ENCODE measurements at regions not wholly inside any gene's neighbourhood (a gene's known extent, or its start where the extent isn't known, plus 50 kb on each side); places are given as distances from the start of the nearest gene placed in this dataset.
"Not testable (repeated sequence)": the region's sequence is repeated elsewhere in the genome, so short reads cannot be mapped to it uniquely, and the experiment has no call there.

DNA sequence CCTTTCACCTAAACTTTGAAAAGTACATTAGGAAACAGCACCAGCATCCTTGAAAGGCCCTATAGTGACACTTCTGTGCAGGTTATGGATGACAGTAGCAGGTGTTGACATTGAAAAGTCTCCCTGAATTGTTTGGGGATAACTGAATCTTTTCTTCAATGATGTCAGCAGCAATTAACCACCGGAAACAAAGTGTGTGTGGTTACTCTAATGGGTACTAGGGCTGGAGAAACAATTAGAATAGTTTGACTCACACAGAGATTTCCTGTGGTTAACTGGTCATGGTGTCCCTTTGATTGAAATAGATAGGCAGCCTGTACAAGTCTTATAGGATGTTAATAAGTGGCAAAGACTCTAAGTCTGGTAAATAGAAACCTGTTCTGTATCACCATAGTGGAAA is 189.1 kb downstream of the TBX18 start:
- TF ChIP-seq CTCF (IDR thresholded peaks at IDR 0.05; ENCODE audit: unreplicated experiment): no peak
- no peaks in the 10 kb centered on the region for H3K27me3 Mint-ChIP-seq
- no peak overlapping the region for H3K4me3 Mint-ChIP-seq (ENCODE audit: low read depth)
- peaks cover 11% of the 10 kb centered on the region for H3K9me3 Mint-ChIP-seq (ENCODE audit: low read depth)
- no peak for DNase-seq (ENCODE audit: low spot score, unreplicated experiment)
- H3K27ac Mint-ChIP-seq: no peak overlapping the region
- no peaks in the 10 kb centered on the region for H3K36me3 Mint-ChIP-seq (ENCODE audit: insufficient read depth)
- no peaks in the 10 kb centered on the region for H3K4me1 Mint-ChIP-seq (ENCODE audit: low read depth)

DNA sequence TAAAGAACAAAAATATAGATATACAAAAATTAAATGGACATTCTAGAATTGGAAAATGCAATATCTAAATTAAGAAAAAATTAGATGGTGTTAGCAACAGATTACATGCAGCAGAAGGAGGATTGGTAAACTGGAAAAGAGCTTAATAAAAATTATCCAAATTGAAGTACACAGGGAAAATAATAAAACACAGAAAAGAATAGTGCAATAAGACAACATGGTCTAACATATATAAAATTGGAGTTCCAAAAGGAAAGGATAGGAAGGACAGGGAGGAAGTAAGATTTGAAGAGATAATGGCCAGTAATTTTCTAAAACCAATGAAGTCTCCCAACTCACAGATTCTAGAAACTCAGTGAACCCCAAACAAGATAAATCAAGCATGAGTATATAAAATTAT is 194.5 kb downstream of the TBX18 start:
- Mint-ChIP-seq H3K36me3 (ENCODE audit: insufficient read depth) (no peaks in the 10 kb centered on the region), H3K27me3 (no peaks in the 10 kb centered on the region), H3K27ac (no peak overlapping the region), H3K4me3 (ENCODE audit: low read depth) (no peak overlapping the region), H3K9me3 (ENCODE audit: low read depth) (peaks cover 8% of the 10 kb centered on the region), H3K4me1 (ENCODE audit: low read depth) (no peaks in the 10 kb centered on the region)
- no peak for DNase-seq (ENCODE audit: low spot score, unreplicated experiment)
- no peak for TF ChIP-seq CTCF (IDR thresholded peaks at IDR 0.05; ENCODE audit: unreplicated experiment)

GRCh38 chr6:84568971-84569370 is 195.4 kb downstream of the TBX18 start:
- Mint-ChIP-seq H3K4me1 (ENCODE audit: low read depth) (no peaks in the 10 kb centered on the region), H3K9me3 (ENCODE audit: low read depth) (peaks cover 8% of the 10 kb centered on the region), H3K27me3 (no peaks in the 10 kb centered on the region), H3K27ac (no peak overlapping the region), H3K36me3 (ENCODE audit: insufficient read depth) (no peaks in the 10 kb centered on the region), H3K4me3 (ENCODE audit: low read depth) (no peak overlapping the region)
- DNase-seq (ENCODE audit: low spot score, unreplicated experiment): no peak
- peak; percentile 44 for TF ChIP-seq CTCF (IDR thresholded peaks at IDR 0.05; ENCODE audit: unreplicated experiment)

DNA sequence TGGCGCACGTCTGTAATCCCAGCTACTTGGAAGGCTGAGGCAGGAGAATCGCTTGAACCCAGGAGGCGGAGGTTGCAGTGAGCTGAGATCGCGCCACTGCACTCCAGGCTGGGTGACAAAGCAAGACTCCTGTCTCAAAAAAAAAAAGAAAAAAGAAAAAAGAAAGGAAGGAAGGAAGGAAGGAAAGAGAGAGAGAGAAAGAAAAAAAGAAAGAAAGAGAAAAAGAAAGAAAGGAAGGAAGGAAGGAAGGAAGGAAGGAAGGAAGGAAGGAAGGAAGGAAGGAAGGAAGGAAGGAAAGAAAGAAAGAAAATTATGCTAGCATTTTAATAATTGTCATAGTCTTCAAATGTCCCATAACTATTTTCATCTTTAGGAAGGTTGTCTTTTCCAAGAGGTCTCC is 198.7 kb downstream of the TBX18 start:
- H3K4me1 Mint-ChIP-seq (ENCODE audit: low read depth); H3K36me3 Mint-ChIP-seq (ENCODE audit: insufficient read depth); H3K27ac Mint-ChIP-seq; H3K9me3 Mint-ChIP-seq (ENCODE audit: low read depth); DNase-seq (ENCODE audit: low spot score, unreplicated experiment); H3K27me3 Mint-ChIP-seq; H3K4me3 Mint-ChIP-seq (ENCODE audit: low read depth): not testable (repeated sequence)

GRCh38 chr6:84560436-84561390 is 203.7 kb downstream of the TBX18 start:
- H3K4me1 Mint-ChIP-seq (ENCODE audit: low read depth): no peaks in the 10 kb centered on the region
- no peak overlapping the region for H3K4me3 Mint-ChIP-seq (ENCODE audit: low read depth)
- H3K36me3 Mint-ChIP-seq (ENCODE audit: insufficient read depth): no peaks in the 10 kb centered on the region
- H3K27ac Mint-ChIP-seq: no peak overlapping the region
- H3K27me3 Mint-ChIP-seq: no peaks in the 10 kb centered on the region
- DNase-seq (ENCODE audit: low spot score, unreplicated experiment): no peak
- TF ChIP-seq CTCF (IDR thresholded peaks at IDR 0.05; ENCODE audit: unreplicated experiment): no peak
- H3K9me3 Mint-ChIP-seq (ENCODE audit: low read depth): no peaks in the 10 kb centered on the region
